ENCODE measurements at regions not wholly inside any gene's neighbourhood (a gene's known extent, or its start where the extent isn't known, plus 50 kb on each side); places are given as distances from the start of the nearest gene placed in this dataset.

DNA sequence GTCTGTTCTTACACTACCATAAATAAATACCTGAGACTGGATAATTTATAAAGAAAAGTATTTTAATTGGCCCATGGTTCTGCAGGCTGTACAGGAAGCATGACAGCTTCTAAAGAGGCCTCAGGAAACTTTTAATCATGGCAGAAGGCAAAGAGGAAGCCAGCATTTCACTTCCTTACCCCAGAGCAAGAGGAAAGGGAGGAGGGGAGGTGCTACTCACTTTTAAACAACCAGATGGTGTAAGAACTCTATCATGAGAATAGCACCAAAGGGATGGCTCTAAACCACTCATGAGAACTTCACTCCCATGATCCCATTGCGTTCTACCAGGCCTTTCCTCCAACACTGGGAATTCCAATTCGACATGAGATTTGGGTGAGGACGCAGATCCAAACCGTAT, 344.4 kb upstream of the SLC39A10 start:
- Histone ChIP-seq H3K27ac (ENCODE audit: low read depth, low read length) (no peak overlapping the region), H3K4me3 (ENCODE audit: low read length) (no peak overlapping the region), H3K27me3 (ENCODE audit: control insufficient read depth, insufficient read depth, low read length) (no peaks in the 10 kb centered on the region), H3K4me1 (ENCODE audit: control insufficient read depth, insufficient read depth, low read length) (no peaks in the 10 kb centered on the region), H3K36me3 (ENCODE audit: control insufficient read depth, insufficient read depth, low read length) (no peaks in the 10 kb centered on the region), H3K9ac (ENCODE audit: low read length) (no peak overlapping the region)

DNA sequence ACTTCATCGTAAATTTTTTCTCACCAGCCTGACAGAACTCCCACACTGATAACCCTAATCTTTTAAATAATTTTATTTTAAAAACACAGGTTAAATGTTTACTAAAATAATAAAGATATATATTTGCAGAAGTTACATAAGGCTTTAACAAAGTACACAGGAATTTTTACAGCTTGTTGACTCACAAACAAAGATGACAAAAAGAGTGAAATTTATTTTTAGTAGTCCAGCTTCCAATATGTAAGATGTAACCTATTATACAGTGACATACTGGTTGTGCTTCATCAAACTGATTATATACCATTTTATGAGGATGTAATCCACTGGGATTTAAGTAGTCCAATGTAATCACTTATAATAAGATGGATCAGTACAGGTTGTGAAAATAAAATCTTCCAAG, 348.9 kb upstream of the SLC39A10 start:
- no peak overlapping the region for H3K4me3 ChIP-seq (ENCODE audit: low read length)
- H3K9ac ChIP-seq (ENCODE audit: low read length): no peak overlapping the region
- no peak overlapping the region for H3K27ac ChIP-seq (ENCODE audit: low read depth, low read length)
- no peaks in the 10 kb centered on the region for H3K36me3 ChIP-seq (ENCODE audit: control insufficient read depth, insufficient read depth, low read length)
- H3K27me3 ChIP-seq (ENCODE audit: control insufficient read depth, insufficient read depth, low read length): no peaks in the 10 kb centered on the region
- H3K4me1 ChIP-seq (ENCODE audit: control insufficient read depth, insufficient read depth, low read length): no peaks in the 10 kb centered on the region

DNA sequence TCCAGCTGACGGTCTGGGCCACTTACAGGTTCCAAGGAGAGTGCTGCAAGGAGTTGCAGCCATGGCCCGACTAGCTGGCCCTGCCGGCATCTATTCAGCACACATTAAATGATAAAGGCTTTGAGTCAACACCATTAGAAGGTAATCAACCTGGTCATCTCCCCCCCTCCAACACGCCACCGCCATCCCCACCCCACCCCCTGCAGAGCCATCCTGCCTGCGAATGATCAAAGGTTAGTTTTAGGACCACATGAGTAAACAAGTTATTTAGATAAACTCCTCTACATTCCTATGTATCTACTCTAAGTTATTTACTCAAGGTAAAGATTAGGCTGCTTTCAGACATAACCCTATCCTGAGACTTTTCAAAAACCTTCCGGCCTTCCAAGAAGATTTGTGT, 349.3 kb upstream of the SLC39A10 start:
- Histone ChIP-seq H3K36me3 (ENCODE audit: control insufficient read depth, insufficient read depth, low read length) (no peaks in the 10 kb centered on the region), H3K9ac (ENCODE audit: low read length) (no peak overlapping the region), H3K27ac (ENCODE audit: low read depth, low read length) (no peak overlapping the region), H3K4me1 (ENCODE audit: control insufficient read depth, insufficient read depth, low read length) (no peaks in the 10 kb centered on the region), H3K4me3 (ENCODE audit: low read length) (no peak overlapping the region), H3K27me3 (ENCODE audit: control insufficient read depth, insufficient read depth, low read length) (no peaks in the 10 kb centered on the region)

DNA sequence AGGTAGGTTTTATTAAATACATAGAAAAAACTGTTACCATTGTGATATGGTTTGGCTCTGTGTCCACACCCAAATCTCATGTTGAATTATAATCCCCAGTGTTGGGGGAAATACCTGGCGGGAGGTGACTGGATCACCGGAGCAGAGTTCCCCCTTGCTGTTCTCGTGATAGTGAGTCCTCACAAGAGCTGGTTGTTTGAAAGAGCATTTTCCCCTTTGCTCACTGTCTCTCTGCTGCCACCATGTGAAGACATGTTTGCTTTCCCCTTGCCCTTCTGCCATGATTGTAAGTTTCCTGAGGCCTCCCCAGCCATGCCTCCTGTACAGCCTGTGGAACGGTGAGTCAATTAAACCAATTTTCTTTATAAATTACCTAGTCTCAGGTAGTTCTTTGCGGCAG, 352.7 kb upstream of the SLC39A10 start:
- Histone ChIP-seq H3K27ac (ENCODE audit: low read depth, low read length) (no peak overlapping the region), H3K27me3 (ENCODE audit: control insufficient read depth, insufficient read depth, low read length) (no peaks in the 10 kb centered on the region), H3K9ac (ENCODE audit: low read length) (no peak overlapping the region), H3K4me3 (ENCODE audit: low read length) (no peak overlapping the region), H3K4me1 (ENCODE audit: control insufficient read depth, insufficient read depth, low read length) (no peaks in the 10 kb centered on the region), H3K36me3 (ENCODE audit: control insufficient read depth, insufficient read depth, low read length) (no peaks in the 10 kb centered on the region)

DNA sequence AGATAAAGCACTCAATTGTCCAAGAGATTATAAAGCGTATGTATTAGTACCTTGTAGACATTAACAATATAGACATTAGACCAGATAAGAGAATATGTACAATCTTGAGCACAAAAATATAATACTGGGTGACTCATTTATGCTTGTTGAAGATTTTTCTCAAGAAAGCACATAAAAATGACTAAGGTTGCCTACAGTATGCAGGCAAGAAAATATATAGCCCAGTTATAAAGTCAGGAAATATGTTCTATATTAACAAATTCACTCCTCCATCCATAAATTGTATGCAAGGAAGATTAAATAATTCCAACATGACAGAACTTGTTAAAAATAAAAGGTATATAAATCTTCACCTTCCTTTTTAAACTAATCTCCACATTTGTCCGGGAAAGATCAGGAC, 356.4 kb upstream of the SLC39A10 start:
- H3K36me3 ChIP-seq (ENCODE audit: control insufficient read depth, insufficient read depth, low read length): no peaks in the 10 kb centered on the region
- no peak overlapping the region for H3K9ac ChIP-seq (ENCODE audit: low read length)
- no peak overlapping the region for H3K27ac ChIP-seq (ENCODE audit: low read depth, low read length)
- H3K4me3 ChIP-seq (ENCODE audit: low read length): no peak overlapping the region
- H3K4me1 ChIP-seq (ENCODE audit: control insufficient read depth, insufficient read depth, low read length): no peaks in the 10 kb centered on the region
- no peaks in the 10 kb centered on the region for H3K27me3 ChIP-seq (ENCODE audit: control insufficient read depth, insufficient read depth, low read length)

DNA sequence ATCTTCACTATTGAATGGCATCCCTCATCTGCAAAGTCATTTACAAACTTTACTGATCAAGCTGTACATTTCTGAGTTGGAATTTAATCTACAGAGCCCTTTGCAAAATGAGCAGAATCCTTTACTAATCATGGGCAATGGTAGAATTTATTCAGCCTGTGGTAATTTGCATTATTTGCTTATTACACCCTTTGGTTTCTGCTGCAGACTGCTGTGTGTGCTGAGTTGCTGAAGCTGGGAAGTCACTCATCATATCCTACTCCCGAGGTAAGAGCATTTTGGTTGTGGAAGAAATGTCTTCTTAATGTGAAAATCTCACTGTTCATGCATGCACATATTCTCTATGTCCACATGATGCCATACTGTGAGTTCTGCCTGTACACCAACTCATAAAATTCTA, 357.4 kb upstream of the SLC39A10 start:
- Histone ChIP-seq H3K27ac (ENCODE audit: low read depth, low read length) (no peak overlapping the region), H3K27me3 (ENCODE audit: control insufficient read depth, insufficient read depth, low read length) (no peaks in the 10 kb centered on the region), H3K4me1 (ENCODE audit: control insufficient read depth, insufficient read depth, low read length) (no peaks in the 10 kb centered on the region), H3K4me3 (ENCODE audit: low read length) (no peak overlapping the region), H3K36me3 (ENCODE audit: control insufficient read depth, insufficient read depth, low read length) (no peaks in the 10 kb centered on the region), H3K9ac (ENCODE audit: low read length) (no peak overlapping the region)

DNA sequence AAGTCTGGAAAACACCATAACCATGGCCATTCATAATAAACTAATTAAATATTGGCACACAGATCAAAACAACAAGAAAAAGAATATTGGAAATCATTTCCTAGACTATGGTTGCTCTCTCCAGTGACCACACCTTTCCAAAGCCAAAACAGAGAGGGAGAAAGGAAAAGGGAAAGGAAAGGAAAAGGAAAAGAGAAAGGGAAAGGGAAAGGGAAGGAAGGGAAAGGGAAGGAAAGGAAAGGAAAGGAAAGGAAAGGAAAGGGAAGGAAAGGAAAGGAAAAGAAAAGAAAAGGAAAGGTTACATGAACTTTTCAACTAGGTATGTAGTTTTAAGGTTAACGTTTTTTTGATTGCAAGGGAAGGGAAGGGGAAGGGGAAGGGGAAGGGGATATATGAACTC, 360.5 kb upstream of the SLC39A10 start:
- Histone ChIP-seq H3K4me3 (ENCODE audit: low read length) (no peak overlapping the region), H3K4me1 (ENCODE audit: control insufficient read depth, insufficient read depth, low read length) (no peaks in the 10 kb centered on the region), H3K27me3 (ENCODE audit: control insufficient read depth, insufficient read depth, low read length) (no peaks in the 10 kb centered on the region), H3K27ac (ENCODE audit: low read depth, low read length) (no peak overlapping the region), H3K9ac (ENCODE audit: low read length) (no peak overlapping the region), H3K36me3 (ENCODE audit: control insufficient read depth, insufficient read depth, low read length) (no peaks in the 10 kb centered on the region)

DNA sequence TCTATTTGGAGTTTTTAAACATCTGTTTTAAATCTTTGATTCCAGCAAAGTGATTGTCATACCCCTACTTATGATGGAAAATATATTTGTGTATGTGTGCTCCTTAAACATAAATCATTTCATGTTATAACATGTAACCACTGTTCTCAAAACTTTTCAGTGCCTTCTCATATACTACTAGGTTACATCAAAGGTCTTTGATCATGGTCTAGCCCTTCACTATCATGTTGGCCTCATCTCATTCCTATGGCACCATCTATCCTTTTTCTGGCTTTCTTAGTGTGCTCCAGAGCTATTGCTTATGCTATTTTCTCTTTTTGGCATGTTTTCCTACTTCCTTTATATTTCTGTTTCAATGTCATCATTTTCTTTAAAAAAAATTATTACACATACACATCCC, 367.9 kb upstream of the SLC39A10 start:
- H3K27me3 ChIP-seq (ENCODE audit: control insufficient read depth, insufficient read depth, low read length): no peaks in the 10 kb centered on the region
- H3K27ac ChIP-seq (ENCODE audit: low read depth, low read length): no peak overlapping the region
- no peak overlapping the region for H3K4me3 ChIP-seq (ENCODE audit: low read length)
- no peaks in the 10 kb centered on the region for H3K36me3 ChIP-seq (ENCODE audit: control insufficient read depth, insufficient read depth, low read length)
- H3K9ac ChIP-seq (ENCODE audit: low read length): no peak overlapping the region
- no peaks in the 10 kb centered on the region for H3K4me1 ChIP-seq (ENCODE audit: control insufficient read depth, insufficient read depth, low read length)

DNA sequence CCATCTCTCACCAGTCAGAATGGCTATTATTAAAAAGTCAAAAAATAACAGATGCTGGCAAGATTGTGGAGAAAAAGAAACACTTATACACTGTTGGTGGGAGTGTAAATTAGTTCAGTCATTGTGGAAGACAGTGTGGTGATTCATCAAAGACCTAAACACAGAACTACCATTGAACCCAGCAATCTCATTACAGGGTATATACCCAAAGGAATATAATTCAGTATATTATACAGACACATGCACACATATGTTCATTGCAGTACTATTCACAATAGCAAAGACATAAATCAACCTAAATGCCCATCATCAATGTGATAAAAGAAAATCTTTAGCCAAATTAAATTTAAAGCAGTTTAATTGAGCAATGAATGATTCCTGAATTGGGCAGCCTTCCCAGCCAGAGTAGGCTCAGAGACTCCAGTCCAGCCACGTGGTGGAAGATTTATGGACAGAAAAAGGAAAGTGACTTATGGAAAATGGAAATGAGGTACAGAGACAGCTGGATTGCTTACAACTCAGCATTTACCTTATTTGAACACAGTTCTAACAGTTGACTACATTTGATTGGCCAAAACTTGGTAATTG, 377.1 kb upstream of the SLC39A10 start:
- H3K9ac ChIP-seq (ENCODE audit: low read length): no peak overlapping the region
- H3K27ac ChIP-seq (ENCODE audit: low read depth, low read length): no peak overlapping the region

DNA sequence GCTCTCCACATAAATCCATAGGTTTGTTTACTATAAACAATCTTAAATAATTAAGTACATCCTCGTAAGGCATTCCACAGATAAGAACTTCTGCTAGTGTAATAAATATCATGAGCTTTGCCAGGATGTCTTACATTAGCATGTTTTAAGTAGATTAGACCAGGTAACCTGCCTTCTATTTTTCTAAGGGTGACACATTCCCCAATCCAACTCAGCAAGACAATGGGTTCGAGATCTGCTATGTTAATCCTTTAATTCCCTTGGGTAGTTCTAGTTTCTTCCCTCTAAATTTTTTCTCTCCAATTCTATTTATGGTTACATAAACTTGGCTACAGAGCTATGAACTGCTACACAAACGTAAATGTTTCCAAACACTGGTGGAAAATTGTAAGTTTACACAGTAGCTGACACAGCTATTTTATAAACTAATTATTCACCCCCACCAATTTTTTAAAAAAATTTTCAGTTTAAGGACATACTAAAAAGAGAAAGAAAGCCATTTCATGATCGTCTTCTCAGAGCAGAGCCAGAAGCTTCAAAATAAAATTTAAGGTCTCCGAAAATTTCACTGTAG, 386.5 kb upstream of the SLC39A10 start:
- Histone ChIP-seq H3K27ac (ENCODE audit: low read depth, low read length) (no peak overlapping the region), H3K9ac (ENCODE audit: low read length) (no peak overlapping the region), H3K36me3 (ENCODE audit: control insufficient read depth, insufficient read depth, low read length) (no peaks in the 10 kb centered on the region), H3K4me1 (ENCODE audit: control insufficient read depth, insufficient read depth, low read length) (no peaks in the 10 kb centered on the region), H3K27me3 (ENCODE audit: control insufficient read depth, insufficient read depth, low read length) (no peaks in the 10 kb centered on the region), H3K4me3 (ENCODE audit: low read length) (no peak overlapping the region)

More for the DNA sequence above, 377.1 kb upstream of the SLC39A10 start:
- no peaks in the 10 kb centered on the region for H3K4me1 ChIP-seq (ENCODE audit: control insufficient read depth, insufficient read depth, low read length)
- H3K4me3 ChIP-seq (ENCODE audit: low read length): no peak overlapping the region
- no peaks in the 10 kb centered on the region for H3K36me3 ChIP-seq (ENCODE audit: control insufficient read depth, insufficient read depth, low read length)
- H3K27me3 ChIP-seq (ENCODE audit: control insufficient read depth, insufficient read depth, low read length): no peaks in the 10 kb centered on the region

DNA sequence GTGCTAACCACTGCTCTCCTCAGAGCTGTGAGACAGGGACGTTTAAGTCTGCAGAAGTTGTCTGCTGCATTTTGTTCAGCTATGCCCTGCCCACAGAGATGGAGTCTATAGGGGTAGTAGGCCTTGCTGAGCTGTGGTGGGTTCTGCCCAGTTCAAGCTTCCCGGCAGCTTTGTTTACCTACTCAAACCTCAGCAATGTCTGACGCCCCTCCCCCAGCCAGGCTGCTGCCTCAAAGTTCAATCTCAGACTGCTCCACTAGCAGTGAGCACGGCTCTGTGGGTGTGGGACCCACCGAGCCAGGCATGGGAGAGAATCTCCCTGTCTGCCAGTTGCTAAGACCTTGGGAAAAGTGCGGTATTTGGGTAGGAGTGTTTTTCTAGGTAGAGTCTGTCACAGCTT, 387.8 kb upstream of the SLC39A10 start:
- Histone ChIP-seq H3K27me3 (ENCODE audit: control insufficient read depth, insufficient read depth, low read length) (no peaks in the 10 kb centered on the region), H3K36me3 (ENCODE audit: control insufficient read depth, insufficient read depth, low read length) (no peaks in the 10 kb centered on the region), H3K9ac (ENCODE audit: low read length) (no peak overlapping the region), H3K27ac (ENCODE audit: low read depth, low read length) (no peak overlapping the region), H3K4me3 (ENCODE audit: low read length) (no peak overlapping the region), H3K4me1 (ENCODE audit: control insufficient read depth, insufficient read depth, low read length) (no peaks in the 10 kb centered on the region)

DNA sequence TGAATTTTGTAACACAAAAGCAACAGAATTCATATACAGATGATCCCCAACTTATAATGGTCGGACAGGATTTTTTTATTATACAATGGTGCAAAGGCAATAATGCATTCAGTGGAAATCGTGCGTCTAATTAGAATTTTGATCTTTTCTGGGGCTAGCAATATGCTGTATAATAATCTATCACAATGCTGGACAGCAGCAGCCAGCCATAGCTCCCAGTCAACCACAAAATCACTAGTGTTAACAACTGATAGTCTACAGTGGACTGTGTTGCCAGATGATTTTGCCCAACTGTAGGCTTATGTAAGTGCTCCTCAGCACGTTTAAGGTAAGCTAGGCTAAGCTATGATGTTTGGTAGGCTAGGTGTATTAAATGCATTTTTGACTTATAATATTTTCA, 399.0 kb upstream of the SLC39A10 start:
- Histone ChIP-seq H3K9ac (ENCODE audit: low read length) (no peak overlapping the region), H3K27me3 (ENCODE audit: control insufficient read depth, insufficient read depth, low read length) (no peaks in the 10 kb centered on the region), H3K27ac (ENCODE audit: low read depth, low read length) (no peak overlapping the region), H3K36me3 (ENCODE audit: control insufficient read depth, insufficient read depth, low read length) (no peaks in the 10 kb centered on the region), H3K4me3 (ENCODE audit: low read length) (no peak overlapping the region), H3K4me1 (ENCODE audit: control insufficient read depth, insufficient read depth, low read length) (no peaks in the 10 kb centered on the region)

DNA sequence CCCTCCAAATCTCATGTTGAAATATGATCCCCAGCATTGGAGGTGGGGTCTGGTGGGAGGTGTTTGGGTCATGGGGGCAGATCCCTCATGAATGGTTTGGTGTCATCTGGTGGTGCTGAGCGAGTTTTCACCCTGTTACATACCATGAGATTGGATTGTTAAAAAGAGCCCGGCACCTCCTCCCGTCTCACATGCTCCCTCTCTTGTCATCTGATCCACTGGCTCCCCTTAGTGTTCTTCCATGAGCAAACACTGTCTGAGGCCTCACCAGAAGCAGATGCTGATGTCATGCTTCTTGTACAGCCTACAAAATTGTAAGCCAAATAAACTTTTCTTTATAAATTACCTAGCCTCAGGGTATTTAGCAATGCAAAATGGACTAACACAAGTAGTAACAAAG, 405.0 kb upstream of the SLC39A10 start:
- Histone ChIP-seq H3K27ac (ENCODE audit: low read depth, low read length) (no peak overlapping the region), H3K4me3 (ENCODE audit: low read length) (no peak overlapping the region), H3K27me3 (ENCODE audit: control insufficient read depth, insufficient read depth, low read length) (no peaks in the 10 kb centered on the region), H3K9ac (ENCODE audit: low read length) (no peak overlapping the region), H3K4me1 (ENCODE audit: control insufficient read depth, insufficient read depth, low read length) (no peaks in the 10 kb centered on the region), H3K36me3 (ENCODE audit: control insufficient read depth, insufficient read depth, low read length) (no peaks in the 10 kb centered on the region)
